GM19239 (cell line): ENCODE measurements at regions not wholly inside any gene's neighbourhood (a gene's known extent, or its start where the extent isn't known, plus 50 kb on each side); places are given as distances from the start of the nearest gene placed in this dataset.
"Not testable (repeated sequence)": the region's sequence is repeated elsewhere in the genome, so short reads cannot be mapped to it uniquely, and the experiment has no call there.

ENCODE experiments used
- DNase-seq: peaks from one replicate; pipeline ENCODE4 v3.0.0; 2011; ENCODE audit warnings: low spot score; ENCODE audit not compliant: insufficient read length
- FAIRE-seq: peaks from 2 replicates; lab custom pipeline; 2011; peaks lifted over from hg19 to GRCh38; lab: Jason Lieb, UNC

DNA sequence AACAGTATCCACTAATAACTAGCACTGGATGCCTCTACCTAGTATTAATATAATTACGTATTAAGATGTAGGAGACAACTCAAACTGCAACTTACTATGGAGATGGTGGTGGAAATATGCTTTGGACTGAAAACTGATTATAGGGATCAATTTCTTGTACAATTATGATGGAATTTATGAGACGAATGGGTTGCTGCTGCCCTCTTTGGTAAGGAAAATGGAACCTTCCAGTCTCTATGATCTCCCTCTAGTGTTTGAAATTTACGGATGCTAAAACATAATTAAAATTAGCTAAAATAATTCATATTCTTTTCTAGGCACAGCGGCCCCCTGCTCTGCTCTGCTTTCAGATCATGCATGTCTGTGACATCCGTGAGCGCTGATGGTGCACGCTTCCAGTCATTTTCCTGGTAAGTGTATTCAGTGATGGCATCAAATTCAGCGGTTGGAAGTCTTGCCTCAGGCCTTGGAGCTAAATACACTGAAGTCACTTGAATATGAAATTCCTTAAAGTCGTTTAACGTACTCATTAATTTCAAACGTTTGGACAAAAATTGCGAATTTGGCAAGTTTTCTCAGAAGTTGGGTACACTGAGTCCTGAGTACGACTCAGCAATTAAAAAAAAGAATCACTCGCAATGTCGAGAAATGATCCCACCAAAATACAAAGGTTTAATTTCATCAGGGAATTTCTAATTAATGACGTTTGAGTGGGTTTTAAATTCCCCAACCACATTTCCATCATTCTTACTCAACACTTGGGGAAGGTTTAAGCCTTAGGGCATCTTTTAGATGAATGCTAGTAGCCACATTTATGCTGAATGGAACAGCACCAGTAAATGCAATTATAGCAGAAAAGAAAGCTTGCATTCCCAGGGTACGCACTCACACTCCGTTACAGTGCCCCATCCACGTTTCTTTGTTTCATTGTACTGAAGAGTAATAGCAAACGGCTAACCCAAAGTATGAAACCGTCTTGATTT lies 132.6 kb downstream of the NR2F2 start:
- no peak for DNase-seq
- no peak for FAIRE-seq

DNA sequence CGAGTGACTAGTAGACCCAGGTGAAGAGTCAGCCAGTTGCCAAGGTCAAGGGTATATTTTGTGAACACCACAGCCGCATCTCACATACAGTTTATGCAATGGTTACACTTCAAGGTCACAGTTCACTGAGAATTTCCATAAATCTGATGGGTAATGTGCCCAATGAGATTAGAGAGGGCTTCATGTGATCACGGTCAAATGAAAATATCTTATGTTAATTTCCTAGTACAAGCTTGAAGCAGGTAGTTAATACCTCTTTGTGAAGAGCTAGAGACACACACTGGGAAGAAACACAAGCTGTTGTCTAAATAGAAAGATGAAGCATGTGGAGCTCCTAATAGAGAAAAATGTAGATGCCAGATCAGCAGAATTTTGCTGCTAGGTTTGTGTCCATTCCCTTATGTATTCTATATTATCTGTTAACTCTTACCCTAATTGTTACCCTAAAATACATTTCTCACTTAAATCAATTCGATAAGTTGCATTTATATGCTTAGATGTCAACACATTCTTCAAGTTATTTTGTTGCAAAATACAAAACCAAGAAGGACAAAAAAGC lies 136.0 kb downstream of the NR2F2 start:
- FAIRE-seq (no peak), DNase-seq (no peak)

DNA sequence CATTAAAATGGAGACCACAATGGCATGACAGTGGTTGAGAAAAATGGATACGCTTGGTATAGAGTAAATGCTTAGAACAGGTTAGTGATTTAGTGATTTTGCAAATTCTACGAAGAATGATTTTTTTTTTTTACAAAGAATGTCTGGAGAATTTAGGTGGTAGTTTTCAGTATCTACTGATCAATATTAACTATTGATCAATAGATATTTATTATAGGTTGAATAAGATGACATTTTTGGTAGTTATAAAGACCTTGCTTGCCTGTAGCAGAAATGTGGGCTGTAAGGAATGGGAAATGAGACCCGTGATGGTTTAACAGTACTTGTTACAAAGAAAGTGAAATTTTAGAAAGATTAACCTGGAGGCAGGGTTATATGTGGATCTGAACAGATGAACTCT lies 137.5 kb downstream of the NR2F2 start:
- FAIRE-seq, result no peak

DNA sequence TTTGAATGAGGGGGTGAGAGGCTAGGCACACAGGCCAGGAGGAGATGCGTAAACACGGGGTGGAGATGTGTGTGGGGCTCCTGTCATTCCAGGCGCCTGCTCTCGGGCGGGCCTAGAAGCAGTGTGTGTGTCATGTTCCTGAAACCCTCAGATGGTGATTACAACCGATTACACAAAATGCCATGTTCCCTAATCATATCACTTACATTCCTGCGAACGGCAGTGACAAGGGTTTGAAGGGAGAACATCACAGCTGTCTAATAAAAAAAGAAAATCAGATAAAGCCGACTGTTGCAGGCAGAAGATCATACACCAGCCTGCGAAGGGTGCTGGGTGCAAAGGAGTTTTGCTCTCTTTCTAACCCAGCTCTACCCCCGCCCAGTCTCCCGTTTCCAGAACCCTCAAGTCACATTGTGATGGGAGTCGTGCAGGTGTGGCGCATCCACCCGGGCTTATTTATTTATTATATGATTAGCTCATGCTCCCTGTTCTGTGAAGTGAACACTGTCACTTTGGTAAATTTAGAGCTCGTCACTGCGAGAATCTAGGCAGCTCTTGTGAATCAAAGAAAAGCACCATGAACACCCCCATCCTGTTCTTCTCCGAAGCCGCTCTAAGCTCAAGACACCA lies 140.3 kb downstream of the NR2F2 start:
- FAIRE-seq (no peak), DNase-seq (no peak)

More for the DNA sequence above, 137.5 kb downstream of the NR2F2 start:
- no peak for DNase-seq

DNA sequence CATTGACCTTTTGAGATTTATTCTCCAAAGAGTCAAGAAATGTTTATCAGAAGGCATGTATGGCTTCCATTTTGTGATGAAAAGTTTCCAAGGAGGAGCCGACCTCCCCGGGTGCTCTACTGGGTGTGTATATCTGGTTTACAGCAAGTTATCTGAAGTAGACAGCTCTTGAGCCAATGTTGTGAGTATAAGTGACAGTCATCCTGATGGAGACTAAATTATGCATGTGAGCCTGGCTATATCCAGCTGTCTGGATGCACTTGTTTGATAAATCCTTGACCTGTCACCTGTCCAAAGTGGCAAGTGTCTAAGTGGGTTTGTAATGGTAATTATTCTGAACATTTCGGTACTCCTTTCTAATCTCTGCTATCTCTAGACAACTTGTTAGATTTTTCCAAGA lies 142.2 kb downstream of the NR2F2 start:
- DNase-seq (no peak), FAIRE-seq (no peak)

DNA sequence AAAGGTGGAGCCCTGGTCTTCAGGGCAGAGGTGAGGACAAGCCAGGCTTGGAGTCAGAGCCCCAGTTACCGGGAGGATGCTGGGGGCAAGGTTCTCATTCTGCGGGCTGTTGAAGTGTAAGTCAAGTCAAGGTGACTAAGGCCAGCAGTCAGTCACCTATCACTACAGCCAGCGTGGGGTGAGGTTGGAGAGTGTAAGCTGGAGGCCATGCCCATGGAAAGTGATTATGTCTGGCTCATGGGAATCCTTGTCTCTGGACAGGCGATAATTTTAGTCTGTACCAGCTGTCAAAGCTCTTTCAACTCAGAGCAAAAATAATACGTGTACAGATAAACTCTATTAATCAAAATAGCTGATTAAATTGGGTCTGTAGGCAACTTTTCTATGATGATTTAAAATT lies 143.1 kb downstream of the NR2F2 start:
- DNase-seq, result no peak
- no peak for FAIRE-seq

DNA sequence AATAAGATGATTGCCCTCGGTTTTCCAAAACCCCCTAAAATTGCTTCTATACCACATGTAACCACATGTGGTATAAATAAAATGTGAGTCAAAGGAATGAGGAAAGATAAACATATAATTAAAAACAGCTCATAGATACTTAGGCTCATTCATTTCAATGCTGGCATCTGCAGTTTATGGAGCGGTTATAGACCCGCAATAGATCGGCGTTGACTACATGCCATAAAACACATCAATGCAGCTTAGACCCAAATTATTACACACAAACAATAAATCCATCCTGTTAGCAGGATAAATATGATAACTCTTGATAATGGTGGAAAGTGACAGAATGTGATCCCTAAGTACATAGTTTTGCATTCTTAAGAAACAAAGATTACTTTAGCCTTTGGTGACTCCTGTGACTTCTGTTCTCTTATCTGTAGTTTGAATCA lies 143.7 kb downstream of the NR2F2 start:
- FAIRE-seq, result no peak

DNA sequence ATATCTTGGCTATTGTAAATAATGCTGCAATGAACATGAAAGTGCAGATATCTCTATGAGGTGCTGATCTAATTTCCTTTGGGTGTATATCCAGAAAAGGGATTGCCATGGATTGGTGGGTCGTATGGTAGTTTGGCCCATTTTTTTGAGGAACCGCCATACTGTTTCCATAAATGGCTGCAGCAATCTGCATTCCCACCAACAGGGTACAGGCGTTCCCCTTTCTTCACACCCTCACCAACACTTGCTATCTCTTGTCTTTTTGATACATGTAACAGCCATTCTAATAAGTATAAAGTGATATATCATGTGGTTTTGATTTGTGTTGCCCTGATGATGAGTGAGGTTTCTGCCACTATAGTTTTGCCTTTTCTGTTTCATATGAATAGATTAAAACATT lies 146.7 kb downstream of the NR2F2 start:
- FAIRE-seq (no peak), DNase-seq (no peak)

More for the DNA sequence above, 143.7 kb downstream of the NR2F2 start:
- DNase-seq, result no peak

DNA sequence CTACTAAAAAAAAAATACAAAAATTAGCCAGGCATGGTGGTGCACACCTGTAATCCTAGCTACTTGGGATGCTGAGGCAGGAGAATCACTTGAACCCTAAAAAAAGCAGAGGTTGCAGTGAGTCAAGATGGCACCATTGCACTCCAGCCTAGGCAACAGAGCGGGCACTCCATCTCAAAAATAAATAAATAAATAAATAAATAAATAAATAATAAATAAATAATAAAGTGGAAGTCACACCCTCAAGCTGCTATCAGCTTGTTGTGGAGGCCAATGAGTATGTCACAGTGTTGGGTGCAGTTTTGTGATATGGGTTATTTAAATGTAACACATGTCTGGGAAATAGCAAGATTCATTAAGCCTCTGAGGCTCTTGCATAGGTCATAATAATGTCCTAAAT lies 153.9 kb downstream of the NR2F2 start:
- not testable (repeated sequence) for FAIRE-seq, DNase-seq

DNA sequence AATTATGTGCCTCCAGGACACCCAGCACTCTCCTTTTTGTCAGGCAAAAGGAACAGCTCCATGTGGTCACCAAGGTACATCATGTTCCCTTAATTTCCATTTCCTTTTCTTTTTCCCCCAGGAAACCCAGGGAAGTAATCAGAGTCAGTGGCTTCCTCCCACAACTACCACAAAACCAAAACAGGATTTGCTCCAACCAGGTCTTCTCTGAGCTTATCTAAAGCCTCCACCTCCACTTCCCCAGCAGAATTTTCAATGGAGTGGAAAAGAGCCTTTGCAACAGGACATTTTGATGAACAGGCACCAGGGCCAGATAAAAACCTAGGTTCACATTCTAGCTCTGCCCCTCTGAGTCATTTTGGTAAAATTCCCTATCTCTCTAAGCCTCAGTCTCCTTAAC lies 154.3 kb downstream of the NR2F2 start:
- FAIRE-seq, result no peak

DNA sequence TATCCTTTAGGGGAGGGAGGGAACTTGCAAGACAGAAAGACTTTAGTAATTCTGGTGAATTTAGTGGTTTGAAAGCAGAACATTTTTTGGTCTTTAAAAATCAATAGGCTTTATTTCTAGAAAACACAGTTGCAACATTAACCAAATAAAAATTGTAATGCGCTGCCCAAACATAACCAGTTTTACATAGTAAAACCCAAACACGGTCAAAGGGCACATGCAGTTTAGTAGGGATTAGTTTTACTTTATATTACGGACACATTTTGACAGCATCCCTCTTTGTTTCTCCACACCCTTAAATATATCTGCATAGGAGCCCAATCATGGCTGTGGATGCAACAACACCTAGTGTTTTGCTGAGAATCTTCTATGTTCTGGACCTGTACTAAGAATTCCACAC lies 156.7 kb downstream of the NR2F2 start:
- FAIRE-seq, result no peak
- no peak for DNase-seq

More for the DNA sequence above, 154.3 kb downstream of the NR2F2 start:
- DNase-seq, result no peak

DNA sequence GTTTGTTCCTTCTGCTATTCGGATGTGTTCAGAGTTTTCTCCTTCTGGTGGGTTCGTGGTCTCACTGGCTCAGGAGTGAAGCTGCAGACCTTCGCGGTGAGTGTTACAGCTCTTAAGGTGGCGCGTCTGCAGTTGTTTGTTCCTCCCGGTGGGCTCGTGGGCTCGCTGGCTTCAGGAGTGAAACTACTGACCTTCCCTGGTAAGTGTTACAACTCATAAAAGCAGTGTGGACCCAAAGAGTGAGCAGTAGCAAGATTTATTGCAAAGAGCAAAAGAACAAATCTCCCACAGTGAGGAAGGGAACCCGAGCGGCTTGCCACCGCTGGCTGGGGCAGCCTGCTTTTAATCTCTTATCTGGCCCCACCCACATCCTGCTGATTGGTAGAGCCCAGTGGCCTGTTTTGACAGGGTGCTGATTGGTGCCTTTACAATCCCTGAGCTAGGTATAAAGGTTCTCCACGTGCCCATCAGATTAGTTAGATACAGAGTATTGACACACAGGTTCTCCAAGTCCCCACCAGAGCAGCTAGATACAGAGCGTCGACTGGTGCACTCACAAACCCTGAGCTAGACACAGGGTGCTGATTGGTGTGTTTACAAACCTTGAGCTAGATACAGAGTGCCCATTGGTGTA lies 160.7 kb downstream of the NR2F2 start:
- DNase-seq, FAIRE-seq: not testable (repeated sequence)

DNA sequence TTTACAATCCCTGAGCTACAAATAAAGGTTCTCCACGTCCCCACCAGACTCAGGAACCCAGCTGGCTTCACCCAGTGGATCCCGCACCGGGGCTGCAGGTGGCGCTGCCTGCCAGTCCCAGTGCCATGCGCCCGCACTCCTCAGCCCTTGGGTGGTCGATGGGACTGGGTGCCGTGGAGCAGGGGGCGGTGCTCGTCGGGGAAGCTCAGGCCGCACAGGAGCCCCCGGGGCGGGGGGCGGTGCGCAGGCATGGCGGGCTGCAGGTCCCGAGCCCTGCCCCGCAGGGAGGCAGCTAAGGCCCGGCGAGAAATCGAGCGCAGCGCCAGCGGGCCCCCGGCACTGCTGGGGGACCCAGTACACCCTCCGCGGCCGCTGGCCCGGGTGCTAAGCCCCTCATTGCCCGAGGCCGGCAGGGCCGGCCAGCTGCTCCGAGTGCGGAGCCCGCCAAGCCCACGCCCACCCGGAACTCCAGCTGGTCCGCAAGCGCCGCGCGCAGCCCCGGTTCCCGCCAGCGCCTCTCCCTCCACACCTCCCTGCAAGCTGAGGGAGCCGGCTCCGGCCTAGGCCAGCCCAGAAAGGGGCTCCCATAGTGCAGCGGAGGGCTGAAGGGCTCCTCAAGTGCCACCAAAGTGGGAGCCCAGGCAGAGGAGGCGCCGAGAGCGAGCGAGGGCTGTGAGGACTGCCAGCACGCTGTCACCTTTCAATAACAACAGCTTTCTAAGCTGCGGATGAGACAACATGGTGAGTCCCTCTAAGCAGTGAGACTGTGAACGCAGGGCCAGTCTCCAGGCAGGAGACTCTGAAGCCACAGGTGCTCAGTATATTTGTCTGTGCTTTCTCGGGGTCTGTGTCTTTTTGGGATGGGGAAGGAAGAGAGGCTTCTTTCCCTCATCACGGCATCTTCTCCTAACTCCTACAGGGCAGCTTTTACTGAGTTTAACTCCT lies 161.5 kb downstream of the NR2F2 start:
- DNase-seq, FAIRE-seq: not testable (repeated sequence)

DNA sequence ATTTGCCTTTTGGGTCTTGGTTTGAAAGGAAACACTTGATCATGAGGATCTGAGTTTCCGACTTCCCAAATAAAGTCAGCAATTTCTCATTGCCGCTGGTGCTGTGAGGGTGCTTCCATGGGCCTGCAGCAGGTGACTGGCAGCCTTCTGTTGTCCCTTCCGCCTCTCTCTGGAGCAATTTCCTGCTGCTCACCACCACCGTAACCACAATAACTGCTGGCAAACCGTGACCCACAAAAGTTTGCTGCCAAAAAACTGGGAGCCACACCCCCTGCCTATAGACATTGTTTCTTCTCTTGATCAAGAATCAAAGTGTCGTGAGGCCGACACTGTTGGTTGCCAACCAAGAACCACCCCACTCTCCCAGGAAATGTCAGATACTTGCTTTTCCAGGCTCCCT lies 164.0 kb downstream of the NR2F2 start:
- no peak for DNase-seq
- FAIRE-seq, result no peak

DNA sequence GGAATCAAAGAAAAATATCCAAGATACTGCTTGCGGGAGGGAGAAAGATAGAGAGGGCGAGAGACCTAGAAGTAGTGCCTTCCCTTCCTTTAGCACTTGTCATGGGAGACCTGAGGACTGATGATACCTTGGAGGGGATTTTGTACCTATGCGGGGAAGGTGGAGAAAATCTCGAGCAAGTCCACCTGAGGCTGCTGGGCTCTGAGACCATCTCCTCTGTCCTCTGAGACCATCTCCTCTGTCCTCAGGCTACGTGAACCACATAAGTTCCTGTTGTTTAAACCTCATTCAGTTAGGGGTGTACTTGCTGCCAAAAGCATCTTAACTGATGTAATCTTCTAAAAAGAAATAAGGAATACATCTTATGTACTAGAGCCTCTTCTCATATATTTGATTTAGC lies 164.9 kb downstream of the NR2F2 start:
- no peak for DNase-seq
- FAIRE-seq, result no peak

DNA sequence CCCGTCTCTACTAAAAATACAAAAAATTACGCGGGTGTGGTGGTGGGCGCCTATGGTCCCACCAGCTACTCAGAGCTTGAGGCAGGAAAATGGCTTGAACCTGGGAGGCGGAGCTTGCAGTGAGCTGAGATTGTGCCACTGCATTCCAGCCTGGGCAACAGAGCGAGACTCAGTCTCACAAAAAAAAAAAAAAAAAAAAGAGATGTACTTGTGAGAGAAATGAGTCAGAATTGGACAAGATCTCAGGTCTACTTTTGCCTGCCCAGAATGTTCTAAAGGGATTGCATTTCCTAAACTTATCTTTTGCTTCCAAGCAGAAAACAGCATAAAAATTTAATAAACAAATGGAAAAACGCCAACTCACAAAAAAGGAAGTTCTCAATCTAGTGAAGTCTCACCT lies 167.5 kb downstream of the NR2F2 start:
- FAIRE-seq (no peak), DNase-seq (no peak)

DNA sequence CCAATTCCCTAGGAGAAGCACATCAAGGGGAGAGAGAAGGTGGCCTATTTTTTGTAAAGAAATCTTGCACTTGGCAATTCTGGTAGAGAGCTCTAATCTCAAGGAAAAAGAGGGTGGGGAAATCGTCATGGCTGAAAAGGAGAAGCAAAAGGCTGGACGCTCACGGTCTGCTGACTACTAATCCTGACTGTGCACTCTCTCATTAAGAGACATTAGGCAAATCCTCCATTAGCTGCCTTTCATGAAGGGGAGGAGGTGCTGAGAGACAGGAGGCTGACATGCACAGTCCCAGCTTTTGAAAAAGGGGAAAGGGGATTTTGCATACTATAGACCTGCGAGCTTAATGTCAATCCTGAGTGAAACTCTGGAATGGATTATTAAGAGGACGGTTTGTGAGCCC lies 170.0 kb downstream of the NR2F2 start:
- DNase-seq, result no peak
- FAIRE-seq, result no peak

DNA sequence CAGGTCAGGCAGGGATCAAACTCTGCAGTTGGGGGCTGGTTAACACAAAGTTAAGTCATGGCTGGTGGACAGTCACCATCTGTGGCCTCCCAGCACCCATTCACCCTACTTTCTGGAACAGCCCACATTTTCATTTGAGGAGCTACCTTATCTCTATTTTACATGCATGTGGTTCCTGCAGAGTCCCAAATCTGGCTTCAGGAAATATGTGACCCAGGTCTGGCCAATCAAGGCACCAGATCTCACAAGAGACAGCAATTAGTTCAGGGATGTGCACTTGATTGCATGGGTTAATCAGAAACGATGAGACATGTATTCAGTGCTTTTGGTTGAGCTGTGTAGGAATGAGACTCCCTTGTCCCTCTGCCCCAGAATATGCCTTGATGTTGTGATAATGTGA lies 170.9 kb downstream of the NR2F2 start:
- DNase-seq (no peak), FAIRE-seq (no peak)

DNA sequence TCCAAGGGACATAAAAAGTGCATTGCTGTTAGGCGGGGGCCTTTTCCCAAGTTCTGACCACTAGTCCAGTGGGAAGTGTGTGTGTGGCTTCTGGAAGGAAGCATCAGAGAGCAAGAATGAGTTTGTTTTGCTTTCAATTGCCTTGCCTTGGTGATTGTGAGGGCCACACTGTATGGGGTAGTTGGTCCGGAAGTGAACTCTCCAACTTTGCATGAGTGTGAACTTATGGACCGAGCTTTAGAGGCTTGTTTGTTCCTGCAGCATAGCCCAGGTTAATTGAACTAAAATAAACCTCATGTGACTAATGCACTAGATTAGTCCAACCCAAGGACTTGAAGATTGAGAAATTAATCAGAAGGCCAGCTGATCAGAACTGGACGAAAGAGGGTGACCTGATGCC lies 171.7 kb downstream of the NR2F2 start:
- no peak for FAIRE-seq
- no peak for DNase-seq

DNA sequence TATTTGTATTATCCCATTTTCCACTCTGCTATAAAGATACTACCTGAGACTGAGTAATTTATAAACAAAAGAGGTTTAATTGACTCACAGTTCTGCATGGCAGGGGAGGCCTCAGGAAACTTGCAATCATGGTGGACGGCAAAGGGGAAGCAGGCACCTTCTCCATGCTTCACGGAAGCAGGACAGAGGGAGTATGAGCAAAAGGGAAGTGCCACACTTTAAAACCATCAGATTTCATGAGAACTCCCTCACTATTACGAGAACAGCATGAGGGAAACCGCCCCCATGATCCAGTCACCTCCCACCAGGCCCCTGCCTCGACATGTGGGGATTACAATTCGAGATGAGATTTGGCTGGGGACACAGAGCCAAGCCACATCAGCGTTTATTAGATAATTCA lies 172.8 kb downstream of the NR2F2 start:
- FAIRE-seq, result no peak
- no peak for DNase-seq
